ENCODE measurements at regions not wholly inside any gene's neighbourhood (a gene's known extent, or its start where the extent isn't known, plus 50 kb on each side); places are given as distances from the start of the nearest gene placed in this dataset.

- TF ChIP-seq, protein P1, sequence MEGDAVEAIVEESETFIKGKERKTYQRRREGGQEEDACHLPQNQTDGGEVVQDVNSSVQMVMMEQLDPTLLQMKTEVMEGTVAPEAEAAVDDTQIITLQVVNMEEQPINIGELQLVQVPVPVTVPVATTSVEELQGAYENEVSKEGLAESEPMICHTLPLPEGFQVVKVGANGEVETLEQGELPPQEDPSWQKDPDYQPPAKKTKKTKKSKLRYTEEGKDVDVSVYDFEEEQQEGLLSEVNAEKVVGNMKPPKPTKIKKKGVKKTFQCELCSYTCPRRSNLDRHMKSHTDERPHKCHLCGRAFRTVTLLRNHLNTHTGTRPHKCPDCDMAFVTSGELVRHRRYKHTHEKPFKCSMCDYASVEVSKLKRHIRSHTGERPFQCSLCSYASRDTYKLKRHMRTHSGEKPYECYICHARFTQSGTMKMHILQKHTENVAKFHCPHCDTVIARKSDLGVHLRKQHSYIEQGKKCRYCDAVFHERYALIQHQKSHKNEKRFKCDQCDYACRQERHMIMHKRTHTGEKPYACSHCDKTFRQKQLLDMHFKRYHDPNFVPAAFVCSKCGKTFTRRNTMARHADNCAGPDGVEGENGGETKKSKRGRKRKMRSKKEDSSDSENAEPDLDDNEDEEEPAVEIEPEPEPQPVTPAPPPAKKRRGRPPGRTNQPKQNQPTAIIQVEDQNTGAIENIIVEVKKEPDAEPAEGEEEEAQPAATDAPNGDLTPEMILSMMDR (IDR thresholded peaks at IDR 0.05), result no peak
- TF ChIP-seq POLR2A (IDR thresholded peaks at IDR 0.05), result no peak
Observed at GRCh38 chr15:39086641-39087040, 494.2 kb upstream of the THBS1 start.

Data from lower leg skin (tissue), 3 donors.